HG03064 (cell line): ENCODE measurements at regions not wholly inside any gene's neighbourhood (a gene's known extent, or its start where the extent isn't known, plus 50 kb on each side); places are given as distances from the start of the nearest gene placed in this dataset.
"Not testable (repeated sequence)": the region's sequence is repeated elsewhere in the genome, so short reads cannot be mapped to it uniquely, and the experiment has no call there.

Source experiments
- ATAC-seq: cut with Tn5 transposase; IDR thresholded peaks from one replicate; pipeline ENCODE4 v1.9.1; 2021; ENCODE audit warnings: low read depth; ENCODE audit not compliant: unreplicated experiment

- ATAC-seq: no peak
Measured at GRCh38 chr14:106459971-106460730, 933.8 kb downstream of the TMEM121 start.

- no peak for ATAC-seq
Measured at GRCh38 chr14:106460916-106461315, 934.5 kb downstream of the TMEM121 start.

GRCh38 chr14:106466483-106466882 is 940.1 kb downstream of the TMEM121 start:
- ATAC-seq: not testable (repeated sequence)

GRCh38 chr14:106468869-106469268 is 942.5 kb downstream of the TMEM121 start:
- ATAC-seq: not testable (repeated sequence)

GRCh38 chr14:106470028-106470427 is 943.6 kb downstream of the TMEM121 start:
- not testable (repeated sequence) for ATAC-seq

GRCh38 chr14:106474261-106475028 is 948.1 kb downstream of the TMEM121 start:
- ATAC-seq: not testable (repeated sequence)

GRCh38 chr14:106475214-106475613 is 948.8 kb downstream of the TMEM121 start:
- not testable (repeated sequence) for ATAC-seq

- ATAC-seq: not testable (repeated sequence)
Measured at GRCh38 chr14:106477600-106477999, 951.2 kb downstream of the TMEM121 start.

GRCh38 chr14:106480287-106480686 is 953.9 kb downstream of the TMEM121 start:
- not testable (repeated sequence) for ATAC-seq

- not testable (repeated sequence) for ATAC-seq
Measured at GRCh38 chr14:106482213-106482612, 955.8 kb downstream of the TMEM121 start.

- no peak for ATAC-seq
Measured at GRCh38 chr14:106487600-106487999, 961.2 kb downstream of the TMEM121 start.

- no peak for ATAC-seq
Measured at GRCh38 chr14:106488291-106488690, 961.9 kb downstream of the TMEM121 start.

- no peak for ATAC-seq
Measured at GRCh38 chr14:106489112-106489881, 962.9 kb downstream of the TMEM121 start.

GRCh38 chr14:106490442-106490841 is 964.1 kb downstream of the TMEM121 start:
- ATAC-seq: no peak

- no peak for ATAC-seq
Measured at GRCh38 chr14:106491851-106492250, 965.5 kb downstream of the TMEM121 start.

GRCh38 chr14:106493962-106494823 is 967.8 kb downstream of the TMEM121 start:
- no peak for ATAC-seq

- no peak for ATAC-seq
Measured at GRCh38 chr14:106500571-106500970, 974.2 kb downstream of the TMEM121 start.

- no peak for ATAC-seq
Measured at GRCh38 chr14:106501898-106502297, 975.5 kb downstream of the TMEM121 start.

- no peak for ATAC-seq
Measured at GRCh38 chr14:106505366-106505765, 979.0 kb downstream of the TMEM121 start.

- no peak for ATAC-seq
Measured at GRCh38 chr14:106506881-106507305, 980.5 kb downstream of the TMEM121 start.
